GM12878 (cell line): ENCODE measurements at regions not wholly inside any gene's neighbourhood (a gene's known extent, or its start where the extent isn't known, plus 50 kb on each side); places are given as distances from the start of the nearest gene placed in this dataset.

Experiments
- ATAC-seq: fragments of 200-7000 bp; cut with Tn5 transposase; 3 replicates; pipeline ENCODE4 v1.9.1; 2020; ENCODE audit warnings: mild to moderate bottlenecking, moderate library complexity
- BruUV-seq: library from RNA; stranded (reverse); fragments of 400-500 nt; replicated peaks from 2 replicates; lab custom pipeline; 2021; lab: Mats Ljungman, UMichigan
- CTCF ChIA-PET: fragments of 300-600 bp; sonication (Branson Sonifier 250); formaldehyde crosslinking; extraction: SDS; loops from one replicate; lab custom pipeline; 2021; ENCODE audit warnings: inconsistent platforms; lab: Yijun Ruan, JAX
- POLR2A ChIA-PET: fragments of 350-600 bp; formaldehyde crosslinking; extraction: SDS; loops from one replicate; lab custom pipeline; 2021; ENCODE audit warnings: inconsistent platforms; lab: Charles Lee
- RAD21 ChIA-PET: fragments of 300-600 bp; sonication (Branson Sonifier 250); formaldehyde crosslinking; loops from one replicate; lab custom pipeline; 2023; ENCODE audit warnings: antibody characterized with exemption; ENCODE audit not compliant: unreplicated experiment; lab: Charles Lee
- SMC1A ChIA-PET: fragments of 300-600 bp; sonication (Branson Sonifier 250); formaldehyde crosslinking; loops from one replicate; lab custom pipeline; 2023; ENCODE audit not compliant: unreplicated experiment, uncharacterized antibody; lab: Charles Lee
- DNase-seq: peaks from one replicate; pipeline ENCODE4 v3.0.0-alpha.2; 2011; ENCODE audit warnings: low read depth, low spot score
- FAIRE-seq: peaks from 3 replicates; lab custom pipeline; 2011; peaks lifted over from hg19 to GRCh38; lab: Jason Lieb, UNC
- H2AFZ ChIP-seq: 2 replicates; pipeline ENCODE4 v1.6.0; 2011; ENCODE audit warnings: low read depth, low read length, control low read depth; ENCODE audit not compliant: control insufficient read depth
- H3K27ac ChIP-seq: 2 replicates; pipeline ENCODE4 v1.5.1; 2011; ENCODE audit warnings: control low read depth; ENCODE audit not compliant: control insufficient read depth, insufficient read depth
- H3K27me3 ChIP-seq, 2 experiments: replicated peaks in 1 of 2; 2 replicates each; pipeline versions ENCODE4 v1.6.0 to v1.6.1; 2011; ENCODE audit warnings: low read length in 1 of 2; ENCODE audit not compliant: control insufficient read depth in 2 of 2, insufficient read depth in 2 of 2
- H3K36me3 ChIP-seq, 2 experiments: 2 replicates each; pipeline ENCODE4 v1.5.1; 2011; ENCODE audit warnings: low read length in 1 of 2; ENCODE audit not compliant: control insufficient read depth in 2 of 2, insufficient read depth in 2 of 2
- H3K4me1 ChIP-seq: 2 replicates; pipeline ENCODE4 v1.6.1; 2011; ENCODE audit warnings: mild to moderate bottlenecking, low read length, moderate library complexity, mixed read lengths; ENCODE audit not compliant: control insufficient read depth, insufficient read depth
- H3K4me2 ChIP-seq: 2 replicates; pipeline ENCODE4 v1.6.0; 2011; ENCODE audit warnings: control low read depth; ENCODE audit not compliant: control insufficient read depth, insufficient read depth
- H3K4me3 ChIP-seq: fragments of 200-600 bp; sonication (generic); 2 replicates; pipeline ENCODE4 v1.5.1; 2016
- H3K79me2 ChIP-seq: 2 replicates; pipeline ENCODE4 v1.6.0; 2011; ENCODE audit warnings: low read length; ENCODE audit not compliant: control insufficient read depth, insufficient read depth
- H3K9ac ChIP-seq: 2 replicates; pipeline ENCODE4 v1.8.0; 2011; ENCODE audit warnings: low read length, control low read depth, mixed read lengths; ENCODE audit not compliant: control insufficient read depth, insufficient read depth
- H3K9me3 ChIP-seq: replicated peaks from 3 replicates; pipeline ENCODE4 v1.5.1; 2011; ENCODE audit warnings: mild to moderate bottlenecking, low read length; ENCODE audit not compliant: control insufficient read depth, insufficient read depth
- H4K20me1 ChIP-seq: 2 replicates; pipeline ENCODE4 v1.6.0; 2011; ENCODE audit not compliant: control insufficient read depth, insufficient read depth
- CHD1 ChIP-seq: IDR thresholded peaks from 2 replicates; pipeline ENCODE4 v1.6.1; 2012; ENCODE audit warnings: low read depth, low read length, improper control_type of control experiment
- CHD2 ChIP-seq: IDR thresholded peaks from 2 replicates; pipeline ENCODE4 v1.6.1; 2011; ENCODE audit warnings: low read depth, low read length, improper control_type of control experiment, borderline replicate concordance
- FOXK2 ChIP-seq: fragments of 450-650 bp; IDR thresholded peaks from 2 replicates; pipeline ENCODE4 v1.6.1; 2017; ENCODE audit warnings: mild to moderate bottlenecking, moderate library complexity
- GATAD2B ChIP-seq: fragments of 450-650 bp; conservative IDR thresholded peaks from 2 replicates; pipeline ENCODE4 v1.6.1; 2017; ENCODE audit warnings: low read depth, mild to moderate bottlenecking, moderate library complexity
- HCFC1 ChIP-seq: fragments of 150-350 bp; IDR thresholded peaks from 2 replicates; pipeline ENCODE4 v1.6.1; 2014; ENCODE audit warnings: low read length
- MTA2 ChIP-seq: fragments of 450-650 bp; IDR thresholded peaks from 2 replicates; pipeline ENCODE4 v1.6.1; 2016; ENCODE audit warnings: low read depth, mild to moderate bottlenecking, moderate library complexity
- MYC ChIP-seq: IDR thresholded peaks from 2 replicates; pipeline ENCODE4 v1.6.1; 2011; ENCODE audit warnings: mild to moderate bottlenecking, low read length, moderate library complexity, inconsistent platforms; ENCODE audit not compliant: insufficient read depth, insufficient replicate concordance, insufficient read length, severe bottlenecking
- NR2C2 ChIP-seq: IDR thresholded peaks from 2 replicates; pipeline ENCODE4 v1.6.1; 2011; ENCODE audit warnings: borderline replicate concordance, low read depth; ENCODE audit not compliant: control insufficient read depth, insufficient read length
- PAX8 ChIP-seq: fragments of 450-650 bp; IDR thresholded peaks from 2 replicates; pipeline ENCODE4 v1.6.1; 2017; ENCODE audit warnings: mild to moderate bottlenecking, moderate library complexity
- PBX3 ChIP-seq: IDR thresholded peaks from 2 replicates; pipeline ENCODE4 v1.6.1; 2011; ENCODE audit warnings: mild to moderate bottlenecking, low read depth, low read length, moderate library complexity; ENCODE audit not compliant: insufficient replicate concordance
- REST ChIP-seq: IDR thresholded peaks from 2 replicates; pipeline ENCODE4 v1.6.1; 2012; ENCODE audit warnings: mild to moderate bottlenecking, low read depth, low read length
- SIN3A ChIP-seq: IDR thresholded peaks from 2 replicates; pipeline ENCODE4 v1.6.1; 2012; ENCODE audit warnings: low read depth, low read length, improper control_type of control experiment
- SKIL ChIP-seq: fragments of 450-650 bp; IDR thresholded peaks from 2 replicates; pipeline ENCODE4 v1.6.1; 2017; ENCODE audit warnings: mild to moderate bottlenecking, low read depth, inconsistent platforms; ENCODE audit not compliant: poor library complexity, severe bottlenecking
- TCF7 ChIP-seq: IDR thresholded peaks from 2 replicates; pipeline ENCODE4 v1.6.1; 2014; ENCODE audit warnings: antibody characterized with exemption, borderline replicate concordance
- ZNF687 ChIP-seq: fragments of 450-650 bp; IDR thresholded peaks from 2 replicates; pipeline ENCODE4 v1.6.1; 2017; ENCODE audit warnings: mild to moderate bottlenecking, moderate library complexity
- WGBS: methylation state at CpG from one replicate; pipeline ENCODE4 v1.1.6; 2016; ENCODE audit warnings: low lambda C conversion rate; ENCODE audit not compliant: insufficient replicate concordance, insufficient coverage; ENCODE audit errors: missing lambda C conversion rate; 5-methylcytosine and 5-hydroxymethylcytosine counted together
- in situ Hi-C: fragments of 300-500 bp; cut with MboI; formaldehyde crosslinking; loops from 9 replicates; pipeline ENCODE4 v1.14.3; 2018; ENCODE audit warnings: mixed read lengths
- intact Hi-C: fragments of 100-400 bp; cut with micrococcal nuclease; formaldehyde crosslinking; loops from one replicate; pipeline ENCODE4 v1.14.2; 2022; ENCODE audit not compliant: unreplicated experiment

GRCh38 chr5:18970000-18970399 is 1018.0 kb downstream of the CDH18 start:
- FAIRE-seq (no peak), ATAC-seq (peak; percentile 60), DNase-seq (no peak)
- CTCF ChIA-PET, result no interaction called here
- Histone ChIP-seq H3K4me2 (no peak overlapping the region), H3K4me1 (no peaks in the 10 kb centered on the region), H3K9ac (no peak overlapping the region), H3K79me2 (no peaks in the 10 kb centered on the region), H3K27me3 (no peaks in the 10 kb centered on the region), H3K27ac (no peak overlapping the region), H3K9me3 (no peaks in the 10 kb centered on the region), H3K36me3 (no peaks in the 10 kb centered on the region), H2AFZ (no peak overlapping the region), H3K4me3 (no peak overlapping the region), H4K20me1 (no peaks in the 10 kb centered on the region)
- intact Hi-C loops (no loop called here), in situ Hi-C loops (no loop called here)
- RAD21 ChIA-PET, result no interaction called here
- WGBS, result 0% methylated on average over 5 of the region's 5 CpGs
- no TSS peak for BruUV-seq
- SMC1A ChIA-PET, result interaction anchor here (0.7 kb wide), 1 partner anchor 703 kb away, joined by 3 read pairs; no protein-coding TSS in a partner anchor
- POLR2A ChIA-PET, result no interaction called here
- TF ChIP-seq SKIL (no peak), TCF7 (no peak), CHD2 (no peak), PBX3 (no peak), SIN3A (no peak), GATAD2B (no peak), HCFC1 (no peak), NR2C2 (no peak), REST (no peak), PAX8 (no peak), MYC (no peak), CHD1 (no peak), ZNF687 (no peak), MTA2 (no peak), FOXK2 (no peak)
